HepG2 (cell line): ENCODE measurements at regions not wholly inside any gene's neighbourhood (a gene's known extent, or its start where the extent isn't known, plus 50 kb on each side); places are given as distances from the start of the nearest gene placed in this dataset.

Experiments used
- ATAC-seq: fragments of 200-7000 bp; cut with Tn5 transposase; 3 replicates; pipeline ENCODE4 v1.9.1; 2020; ENCODE audit warnings: mild to moderate bottlenecking, moderate library complexity
- BruUV-seq: library from RNA; stranded (reverse); fragments of 400-500 nt; replicated peaks from 2 replicates; lab custom pipeline; 2021; lab: Mats Ljungman, UMichigan
- CTCF ChIA-PET: fragments of 300-600 bp; formaldehyde crosslinking; extraction: SDS; loops from one replicate; lab custom pipeline; 2021; ENCODE audit warnings: low total read pairs, inconsistent platforms, low intra/inter-chr PET ratio; lab: Yijun Ruan, JAX
- POLR2A ChIA-PET: fragments of 350-600 bp; sonication (Branson Sonifier 250); formaldehyde crosslinking; loops from one replicate; lab custom pipeline; 2020; ENCODE audit warnings: antibody characterized with exemption, inconsistent platforms; lab: Yijun Ruan, JAX
- DNase-seq: peaks from one replicate; pipeline ENCODE4 v3.0.0-alpha.2; 2015; ENCODE audit warnings: low spot score
- FAIRE-seq: peaks from 3 replicates; lab custom pipeline; 2011; peaks lifted over from hg19 to GRCh38; lab: Jason Lieb, UNC
- H2AFZ ChIP-seq: one replicate; pipeline ENCODE4 v1.6.1; 2011; ENCODE audit warnings: low read length, inconsistent platforms
- H3K27ac ChIP-seq: fragments of 300-600 bp; 3 replicates; pipeline ENCODE4 v1.8.0; 2011; ENCODE audit warnings: mixed run types, mild to moderate bottlenecking, mixed read lengths, low read length, inconsistent platforms; ENCODE audit not compliant: insufficient read depth; ENCODE audit errors: extremely low read length
- H3K27me3 ChIP-seq, 2 experiments: fragments of 200-600 bp in 1 of 2; 2 replicates in 1 of 2; 3 replicates in 1 of 2; pipeline versions ENCODE4 v1.6.0 to v1.8.0; 2011; ENCODE audit warnings: low read length in 2 of 2, mild to moderate bottlenecking in 2 of 2, moderate library complexity in 2 of 2, inconsistent platforms in 1 of 2; ENCODE audit not compliant: insufficient read depth in 2 of 2, control insufficient read depth in 1 of 2
- H3K36me3 ChIP-seq, 2 experiments: fragments of 200-600 bp in 1 of 2; replicated peaks in 1 of 2; 2 replicates in 1 of 2; 3 replicates in 1 of 2; pipeline versions ENCODE4 v1.5.1 to v1.8.0; 2011; ENCODE audit warnings: low read length in 2 of 2, inconsistent platforms in 1 of 2; ENCODE audit not compliant: insufficient read depth in 2 of 2, control insufficient read depth in 1 of 2
- H3K4me1 ChIP-seq: 2 replicates; pipeline ENCODE4 v1.5.1; 2012; ENCODE audit warnings: low read length, inconsistent platforms; ENCODE audit not compliant: insufficient read depth
- H3K4me2 ChIP-seq: 2 replicates; pipeline ENCODE4 v1.6.0; 2011; ENCODE audit warnings: low read depth, low read length, inconsistent platforms
- H3K4me3 ChIP-seq, 3 experiments: fragments of 200-600 bp in 1 of 3; sonication (generic), shearing (Covaris generic) in 1 of 3; replicated peaks in 1 of 3; 2 replicates each; pipeline ENCODE4 v1.5.1; 2011 to 2016; ENCODE audit warnings: low read length in 3 of 3, inconsistent platforms in 2 of 3, low read depth in 2 of 3, mild to moderate bottlenecking in 2 of 3, control low read depth in 1 of 3, mixed read lengths in 1 of 3; ENCODE audit not compliant: insufficient read depth in 1 of 3
- H3K79me2 ChIP-seq: one replicate; pipeline ENCODE4 v1.6.1; 2011; ENCODE audit warnings: low read length, inconsistent platforms; ENCODE audit not compliant: insufficient read depth
- H3K9ac ChIP-seq: 2 replicates; pipeline ENCODE4 v1.6.0; 2011; ENCODE audit warnings: mild to moderate bottlenecking, low read depth, low read length, inconsistent platforms; ENCODE audit not compliant: insufficient read depth
- H3K9me3 ChIP-seq: 2 replicates; pipeline ENCODE4 v1.5.1; 2012; ENCODE audit warnings: mild to moderate bottlenecking, low read length
- H4K20me1 ChIP-seq: 2 replicates; pipeline ENCODE4 v1.6.0; 2011; ENCODE audit warnings: inconsistent platforms, mild to moderate bottlenecking, low read length, moderate library complexity; ENCODE audit not compliant: insufficient read depth
- EP300 ChIP-seq, 3 experiments: sonication (generic) in 1 of 3; formaldehyde crosslinking in 1 of 3; IDR thresholded peaks; 2 replicates each; pipeline versions ENCODE4 v1.5.1 to v1.6.1; 2011 to 2020; ENCODE audit warnings: low read depth in 2 of 3, low read length in 2 of 3, borderline replicate concordance in 1 of 3, improper control_type of control experiment in 1 of 3, mild to moderate bottlenecking in 1 of 3, missing genetic modification reagents in 1 of 3, moderate library complexity in 1 of 3
- ISX ChIP-seq: sonication (generic); formaldehyde crosslinking; conservative IDR thresholded peaks from 2 replicates; pipeline ENCODE4 v1.5.0; 2020; ENCODE audit warnings: missing genetic modification reagents
- KMT2A ChIP-seq: sonication (generic); formaldehyde crosslinking; IDR thresholded peaks from 2 replicates; pipeline ENCODE4 v1.4.0; 2020; ENCODE audit warnings: missing genetic modification reagents
- MEF2D ChIP-seq: sonication (generic); formaldehyde crosslinking; IDR thresholded peaks from 2 replicates; pipeline ENCODE4 v1.5.1; 2020; ENCODE audit warnings: mild to moderate bottlenecking, missing genetic modification reagents
- MTA1 ChIP-seq: sonication (generic); formaldehyde crosslinking; IDR thresholded peaks from 2 replicates; pipeline ENCODE4 v1.4.0; 2020; ENCODE audit warnings: missing genetic modification reagents, mild to moderate bottlenecking, borderline replicate concordance
- NCOA5 ChIP-seq: sonication (generic); formaldehyde crosslinking; IDR thresholded peaks from 2 replicates; pipeline ENCODE4 v1.4.0; 2020; ENCODE audit warnings: missing genetic modification reagents
- NFKBIZ ChIP-seq: IDR thresholded peaks from 2 replicates; pipeline ENCODE4 v1.6.1; 2018; ENCODE audit warnings: missing genetic modification reagents, missing compliant biosample characterization
- NPAS2 ChIP-seq: sonication (generic); formaldehyde crosslinking; IDR thresholded peaks from 2 replicates; pipeline ENCODE4 v1.8.0; 2022; ENCODE audit warnings: mild to moderate bottlenecking, missing genetic modification reagents, borderline replicate concordance
- RARG ChIP-seq: sonication (generic); formaldehyde crosslinking; IDR thresholded peaks from 2 replicates; pipeline ENCODE4 v1.4.0; 2020; ENCODE audit warnings: low read depth, mild to moderate bottlenecking, missing genetic modification reagents
- RFX5 ChIP-seq: IDR thresholded peaks from 2 replicates; pipeline ENCODE4 v1.6.1; 2011; ENCODE audit warnings: low read depth, low read length, improper control_type of control experiment
- STAG1 ChIP-seq: sonication (generic); formaldehyde crosslinking; IDR thresholded peaks from 2 replicates; pipeline ENCODE4 v1.4.0; 2020; ENCODE audit warnings: missing genetic modification reagents
- TEAD3 ChIP-seq: optimal IDR thresholded peaks from 2 replicates; pipeline ENCODE3; 2016; ENCODE audit warnings: borderline replicate concordance
- ZFX ChIP-seq: sonication (generic); formaldehyde crosslinking; IDR thresholded peaks from 2 replicates; pipeline ENCODE4 v1.4.0; 2020; ENCODE audit warnings: mild to moderate bottlenecking, low read depth, missing genetic modification reagents, moderate library complexity
- ZNF207 ChIP-seq: fragments of 450-650 bp; IDR thresholded peaks from 2 replicates; pipeline ENCODE4 v1.6.1; 2016; ENCODE audit warnings: antibody characterized with exemption, borderline replicate concordance
- ZNF629 ChIP-seq: sonication (generic); formaldehyde crosslinking; conservative IDR thresholded peaks from 2 replicates; pipeline ENCODE4 v1.5.0; 2020; ENCODE audit warnings: missing genetic modification reagents
- WGBS: methylation state at CpG from one replicate; pipeline ENCODE4 v1.1.6; 2017; ENCODE audit warnings: low lambda C conversion rate; 5-methylcytosine and 5-hydroxymethylcytosine counted together
- in situ Hi-C: cut with HindIII; loops from 2 replicates; pipeline ENCODE4 v1.10.0; 2017; ENCODE audit warnings: low pct_unique_long_range_greater_than_20kb; ENCODE audit not compliant: extremely low pct_ligation_motif_present
- intact Hi-C: fragments of 100-400 bp; cut with micrococcal nuclease; formaldehyde crosslinking; loops from one replicate; pipeline ENCODE4 v1.10.0; 2022; ENCODE audit not compliant: unreplicated experiment
- TF ChIP-seq, protein P1 (sequence below): IDR thresholded peaks from 2 replicates; pipeline ENCODE4 v1.6.1; 2016; ENCODE audit warnings: low read depth, control low read depth
- TF ChIP-seq, protein P2 (sequence below): IDR thresholded peaks from 2 replicates; pipeline ENCODE4 v1.6.1; 2016; ENCODE audit warnings: missing genetic modification reagents, missing compliant biosample characterization
- TF ChIP-seq, protein P3 (sequence below): sonication (generic); formaldehyde crosslinking; IDR thresholded peaks from 2 replicates; pipeline ENCODE4 v1.5.0; 2020; ENCODE audit warnings: missing genetic modification reagents, mild to moderate bottlenecking, borderline replicate concordance
- TF ChIP-seq, protein P4 (sequence below): sonication (generic); formaldehyde crosslinking; IDR thresholded peaks from 2 replicates; pipeline ENCODE4 v1.4.0; 2020; ENCODE audit warnings: missing genetic modification reagents

DNA sequence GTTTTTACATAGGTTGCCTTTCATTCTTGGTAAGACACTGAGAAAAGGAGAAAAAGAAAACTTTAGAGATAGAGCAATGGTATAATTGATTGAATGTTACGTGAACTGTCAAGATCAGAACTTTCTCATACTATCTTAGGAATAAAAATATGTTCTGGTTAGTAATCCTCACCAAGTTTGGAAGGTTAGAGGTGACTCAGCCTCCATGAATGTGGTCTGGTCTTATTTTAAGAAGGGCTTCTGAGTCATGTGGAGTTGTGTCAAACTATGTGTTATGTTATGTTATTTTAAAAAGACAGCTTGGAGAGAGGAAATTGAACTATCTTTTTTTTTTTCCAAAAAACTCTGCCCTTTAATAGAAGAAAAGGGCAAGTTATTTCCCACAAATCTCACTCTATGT, 458.6 kb upstream of the KLF6 start:
- no peak for ATAC-seq
- Histone ChIP-seq H2AFZ (no peak overlapping the region), H4K20me1 (no peaks in the 10 kb centered on the region)
- TF ChIP-seq, protein P1, sequence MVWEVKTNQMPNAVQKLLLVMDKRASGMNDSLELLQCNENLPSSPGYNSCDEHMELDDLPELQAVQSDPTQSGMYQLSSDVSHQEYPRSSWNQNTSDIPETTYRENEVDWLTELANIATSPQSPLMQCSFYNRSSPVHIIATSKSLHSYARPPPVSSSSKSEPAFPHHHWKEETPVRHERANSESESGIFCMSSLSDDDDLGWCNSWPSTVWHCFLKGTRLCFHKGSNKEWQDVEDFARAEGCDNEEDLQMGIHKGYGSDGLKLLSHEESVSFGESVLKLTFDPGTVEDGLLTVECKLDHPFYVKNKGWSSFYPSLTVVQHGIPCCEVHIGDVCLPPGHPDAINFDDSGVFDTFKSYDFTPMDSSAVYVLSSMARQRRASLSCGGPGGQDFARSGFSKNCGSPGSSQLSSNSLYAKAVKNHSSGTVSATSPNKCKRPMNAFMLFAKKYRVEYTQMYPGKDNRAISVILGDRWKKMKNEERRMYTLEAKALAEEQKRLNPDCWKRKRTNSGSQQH (CRISPR knock-in tag): no peak
- TF ChIP-seq MEF2D (CRISPR knock-in tag) (no peak), NCOA5 (CRISPR knock-in tag) (no peak), STAG1 (no peak), NFKBIZ (CRISPR knock-in tag) (no peak), ISX (no peak), KMT2A (CRISPR knock-in tag) (no peak), RARG (CRISPR knock-in tag) (no peak), RFX5 (no peak), NPAS2 (CRISPR knock-in tag) (no peak), TEAD3 (CRISPR knock-in tag) (no peak), ZFX (no peak), EP300 (IDR thresholded peaks at IDR 0.05; ENCODE audit: low read depth in 2 of 2, low read length in 2 of 2) (no peak), EP300 (CRISPR knock-in tag; IDR thresholded peaks at IDR 0.05; ENCODE audit: borderline replicate concordance) (no peak), ZNF207 (no peak), ZNF629 (CRISPR knock-in tag) (no peak), MTA1 (CRISPR knock-in tag) (no peak)
- TF ChIP-seq, protein P2, sequence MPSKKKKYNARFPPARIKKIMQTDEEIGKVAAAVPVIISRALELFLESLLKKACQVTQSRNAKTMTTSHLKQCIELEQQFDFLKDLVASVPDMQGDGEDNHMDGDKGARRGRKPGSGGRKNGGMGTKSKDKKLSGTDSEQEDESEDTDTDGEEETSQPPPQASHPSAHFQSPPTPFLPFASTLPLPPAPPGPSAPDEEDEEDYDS (CRISPR knock-in tag): no peak
- TF ChIP-seq, protein P3, sequence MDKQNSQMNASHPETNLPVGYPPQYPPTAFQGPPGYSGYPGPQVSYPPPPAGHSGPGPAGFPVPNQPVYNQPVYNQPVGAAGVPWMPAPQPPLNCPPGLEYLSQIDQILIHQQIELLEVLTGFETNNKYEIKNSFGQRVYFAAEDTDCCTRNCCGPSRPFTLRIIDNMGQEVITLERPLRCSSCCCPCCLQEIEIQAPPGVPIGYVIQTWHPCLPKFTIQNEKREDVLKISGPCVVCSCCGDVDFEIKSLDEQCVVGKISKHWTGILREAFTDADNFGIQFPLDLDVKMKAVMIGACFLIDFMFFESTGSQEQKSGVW: no peak
- TF ChIP-seq, protein P4, sequence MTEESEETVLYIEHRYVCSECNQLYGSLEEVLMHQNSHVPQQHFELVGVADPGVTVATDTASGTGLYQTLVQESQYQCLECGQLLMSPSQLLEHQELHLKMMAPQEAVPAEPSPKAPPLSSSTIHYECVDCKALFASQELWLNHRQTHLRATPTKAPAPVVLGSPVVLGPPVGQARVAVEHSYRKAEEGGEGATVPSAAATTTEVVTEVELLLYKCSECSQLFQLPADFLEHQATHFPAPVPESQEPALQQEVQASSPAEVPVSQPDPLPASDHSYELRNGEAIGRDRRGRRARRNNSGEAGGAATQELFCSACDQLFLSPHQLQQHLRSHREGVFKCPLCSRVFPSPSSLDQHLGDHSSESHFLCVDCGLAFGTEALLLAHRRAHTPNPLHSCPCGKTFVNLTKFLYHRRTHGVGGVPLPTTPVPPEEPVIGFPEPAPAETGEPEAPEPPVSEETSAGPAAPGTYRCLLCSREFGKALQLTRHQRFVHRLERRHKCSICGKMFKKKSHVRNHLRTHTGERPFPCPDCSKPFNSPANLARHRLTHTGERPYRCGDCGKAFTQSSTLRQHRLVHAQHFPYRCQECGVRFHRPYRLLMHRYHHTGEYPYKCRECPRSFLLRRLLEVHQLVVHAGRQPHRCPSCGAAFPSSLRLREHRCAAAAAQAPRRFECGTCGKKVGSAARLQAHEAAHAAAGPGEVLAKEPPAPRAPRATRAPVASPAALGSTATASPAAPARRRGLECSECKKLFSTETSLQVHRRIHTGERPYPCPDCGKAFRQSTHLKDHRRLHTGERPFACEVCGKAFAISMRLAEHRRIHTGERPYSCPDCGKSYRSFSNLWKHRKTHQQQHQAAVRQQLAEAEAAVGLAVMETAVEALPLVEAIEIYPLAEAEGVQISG (CRISPR knock-in tag): no peak
- TF ChIP-seq, all 625 proteins: peak for 0
- Histone ChIP-seq H3K4me1 (no peaks in the 10 kb centered on the region), H3K27ac (no peak overlapping the region), H3K79me2 (no peaks in the 10 kb centered on the region), H3K9ac (no peak overlapping the region), H3K4me2 (no peak overlapping the region), H3K9me3 (no peaks in the 10 kb centered on the region), H3K36me3 (no peaks in the 10 kb centered on the region), H3K27me3 (0 out of 5 replicates have a peak, but pooled peaks cover 0 to 4% of the 10 kb centered on the region in 2 experiments), H3K4me3 (no peak overlapping the region)
- in situ Hi-C loops (no loop called here), intact Hi-C loops (no loop called here)
- DNase-seq (no peak), FAIRE-seq (no peak)
- no TSS peak for BruUV-seq
- CTCF ChIA-PET: no interaction called here
- POLR2A ChIA-PET: no interaction called here
- WGBS: 8% methylated on average over 1 of the region's 1 CpG
